K562 (cell line): ENCODE measurements at regions not wholly inside any gene's neighbourhood (a gene's known extent, or its start where the extent isn't known, plus 50 kb on each side); places are given as distances from the start of the nearest gene placed in this dataset.

Experiments used
- ATAC-seq: fragments of 200-7000 bp; cut with Tn5 transposase; 3 replicates; pipeline ENCODE4 v1.9.1; 2020; ENCODE audit warnings: moderate library complexity
- BruUV-seq: library from RNA; stranded (reverse); fragments of 400-500 nt; replicated peaks from 2 replicates; lab custom pipeline; 2021; lab: Mats Ljungman, UMichigan
- CTCF ChIA-PET: fragments of 300-600 bp; formaldehyde crosslinking; extraction: SDS; loops from one replicate; lab custom pipeline; 2021; ENCODE audit warnings: low intra/inter-chr PET ratio; lab: Yijun Ruan, JAX
- POLR2A ChIA-PET: fragments of 300-600, 350-650 bp; sonication (Branson Sonifier 250); formaldehyde crosslinking; extraction: SDS; loops from one replicate; lab custom pipeline; 2021; ENCODE audit warnings: antibody characterized with exemption, inconsistent platforms; lab: Yijun Ruan, JAX
- DNase-seq, 4 experiments: peaks; one replicate each; pipeline versions ENCODE4 v3.0.0 to v3.0.0-alpha.2; 2011 to 2018; ENCODE audit warnings: low spot score in 3 of 4, mixed read lengths in 3 of 4; ENCODE audit errors: extremely low read depth in 1 of 4
- FAIRE-seq: peaks from 2 replicates; lab custom pipeline; 2011; peaks lifted over from hg19 to GRCh38; lab: Jason Lieb, UNC
- H2AFZ ChIP-seq: 2 replicates; pipeline ENCODE4 v1.6.0; 2011; ENCODE audit warnings: low read depth, low read length, control low read depth, inconsistent platforms
- H3K27ac ChIP-seq: fragments of 200-600 bp; 3 replicates; pipeline ENCODE4 v1.8.0; 2011; ENCODE audit warnings: low read depth, mild to moderate bottlenecking, control low read depth, inconsistent platforms, low read length, moderate library complexity, mixed read lengths; ENCODE audit errors: extremely low read depth
- H3K27me3 ChIP-seq, 2 experiments: fragments of 300-600 bp in 1 of 2; 2 replicates in 1 of 2; 3 replicates in 1 of 2; pipeline versions ENCODE4 v1.6.0 to v1.8.0; 2011; ENCODE audit warnings: inconsistent platforms in 2 of 2, low read length in 2 of 2, mild to moderate bottlenecking in 1 of 2, mixed read lengths in 1 of 2, moderate library complexity in 1 of 2; ENCODE audit not compliant: control insufficient read depth in 2 of 2, insufficient read depth in 2 of 2
- H3K36me3 ChIP-seq: fragments of 300-600 bp; 3 replicates; pipeline ENCODE4 v1.8.0; 2011; ENCODE audit warnings: mild to moderate bottlenecking, low read length, inconsistent platforms; ENCODE audit not compliant: control insufficient read depth, insufficient read depth
- H3K4me1 ChIP-seq, 2 experiments: fragments of 200-600 bp in 1 of 2; replicated peaks in 1 of 2; 2 replicates in 1 of 2; 3 replicates in 1 of 2; pipeline versions ENCODE4 v1.5.1 to v1.8.0; 2011; ENCODE audit warnings: inconsistent platforms in 2 of 2, low read length in 2 of 2, mild to moderate bottlenecking in 1 of 2, mixed read lengths in 1 of 2, moderate library complexity in 1 of 2; ENCODE audit not compliant: control insufficient read depth in 2 of 2, insufficient read depth in 2 of 2
- H3K4me2 ChIP-seq: 2 replicates; pipeline ENCODE4 v1.6.1; 2011; ENCODE audit warnings: low read length, control low read depth, inconsistent platforms, mixed read lengths; ENCODE audit not compliant: insufficient read depth
- H3K4me3 ChIP-seq: fragments of 200-600 bp; sonication (generic), shearing (Covaris generic); 2 replicates; pipeline ENCODE4 v1.5.1; 2016; ENCODE audit warnings: control low read depth, inconsistent platforms
- H3K79me2 ChIP-seq: fragments of 200-600 bp; 3 replicates; pipeline ENCODE4 v1.8.0; 2011; ENCODE audit warnings: low read length, inconsistent platforms; ENCODE audit not compliant: control insufficient read depth, insufficient read depth
- H3K9ac ChIP-seq, 2 experiments: 2 replicates each; pipeline versions ENCODE4 v1.6.0 to v1.6.1; 2011; ENCODE audit warnings: low read depth in 2 of 2, low read length in 2 of 2, control low read depth in 1 of 2, inconsistent platforms in 1 of 2, mild to moderate bottlenecking in 1 of 2, mixed read lengths in 1 of 2; ENCODE audit not compliant: insufficient read depth in 1 of 2
- H3K9me1 ChIP-seq: one replicate; pipeline ENCODE4 v1.6.0; 2011; ENCODE audit warnings: inconsistent platforms, mild to moderate bottlenecking, low read length, moderate library complexity; ENCODE audit not compliant: control insufficient read depth, insufficient read depth
- H3K9me3 ChIP-seq: replicated peaks from 2 replicates; pipeline ENCODE4 v1.5.1; 2011; ENCODE audit warnings: low read depth, low read length, inconsistent platforms; ENCODE audit not compliant: control insufficient read depth, insufficient read depth
- H4K20me1 ChIP-seq: replicated peaks from 2 replicates; pipeline ENCODE4 v1.6.1; 2011; ENCODE audit warnings: low read length, inconsistent platforms, mixed read lengths; ENCODE audit not compliant: control insufficient read depth, insufficient read depth
- EHMT2 ChIP-seq: fragments of 450-650 bp; IDR thresholded peaks from 2 replicates; pipeline ENCODE4 v1.6.1; 2018; ENCODE audit warnings: antibody characterized with exemption
- GATA2 ChIP-seq: sonication (generic); formaldehyde crosslinking; IDR thresholded peaks from 2 replicates; pipeline ENCODE4 v1.4.0; 2020; ENCODE audit warnings: mild to moderate bottlenecking, missing genetic modification reagents
- HMG20B ChIP-seq: fragments of 250-450 bp; sonication (Bioruptor Pico); IDR thresholded peaks from 2 replicates; pipeline ENCODE4 v1.5.0; 2021; ENCODE audit warnings: mild to moderate bottlenecking
- JUN ChIP-seq, 2 experiments: sonication (generic) in 1 of 2; formaldehyde crosslinking in 1 of 2; IDR thresholded peaks; 2 replicates each; pipeline versions ENCODE4 v1.6.1 to v1.8.0; 2012 to 2022; ENCODE audit warnings: borderline replicate concordance in 2 of 2, mild to moderate bottlenecking in 2 of 2, improper control_type of control experiment in 1 of 2, low read depth in 1 of 2, low read length in 1 of 2, missing genetic modification reagents in 1 of 2
- PCBP1 ChIP-seq: fragments of 200-400 bp; formaldehyde crosslinking; IDR thresholded peaks from 2 replicates; pipeline ENCODE4 v1.6.1; 2018; ENCODE audit warnings: mild to moderate bottlenecking, low read depth, low read length; ENCODE audit not compliant: poor library complexity, severe bottlenecking
- TCFL5 ChIP-seq: fragments of 250-450 bp; sonication (Bioruptor Pico); conservative IDR thresholded peaks from 2 replicates; pipeline ENCODE4 v1.6.1; 2021; ENCODE audit warnings: mild to moderate bottlenecking, moderate library complexity, matching md5 sums
- ZC3H4 ChIP-seq: sonication (generic); formaldehyde crosslinking; IDR thresholded peaks from 2 replicates; pipeline ENCODE4 v1.9.0; 2021; ENCODE audit warnings: missing genetic modification reagents, borderline replicate concordance
- ZNF3 ChIP-seq: fragments of 250-450 bp; sonication (Bioruptor Pico); IDR thresholded peaks from 2 replicates; pipeline ENCODE4 v1.5.0; 2021; ENCODE audit warnings: mild to moderate bottlenecking, moderate library complexity
- ZNF431 ChIP-seq: sonication (generic); formaldehyde crosslinking; IDR thresholded peaks from 2 replicates; pipeline ENCODE4 v1.8.0; 2022; ENCODE audit warnings: mild to moderate bottlenecking, missing genetic modification reagents
- ZNF76 ChIP-seq: fragments of 250-450 bp; sonication (Bioruptor Pico); IDR thresholded peaks from 2 replicates; pipeline ENCODE4 v1.4.0; 2020; ENCODE audit warnings: mild to moderate bottlenecking, moderate library complexity, borderline replicate concordance
- ZSCAN32 ChIP-seq: fragments of 450-650 bp; formaldehyde crosslinking; IDR thresholded peaks from 2 replicates; pipeline ENCODE4 v1.4.0; 2020; ENCODE audit warnings: mild to moderate bottlenecking, moderate library complexity
- ZZZ3 ChIP-seq: fragments of 450-650 bp; IDR thresholded peaks from 2 replicates; pipeline ENCODE4 v1.6.1; 2016; ENCODE audit warnings: antibody characterized with exemption, mild to moderate bottlenecking, moderate library complexity
- WGBS: fragments of 100-300 bp; shearing (Covaris generic); methylation state at CpG from one replicate; pipeline ENCODE4 v1.1.6; 2016; ENCODE audit warnings: low coverage, mixed read lengths; ENCODE audit not compliant: insufficient coverage; ENCODE audit errors: missing lambda C conversion rate; 5-methylcytosine and 5-hydroxymethylcytosine counted together
- in situ Hi-C: fragments of 300-500 bp; cut with MboI; formaldehyde crosslinking; loops from 4 replicates; pipeline ENCODE4 v1.15.0; 2018; ENCODE audit warnings: inconsistent platforms, mixed read lengths
- intact Hi-C: fragments of 100-400 bp; cut with micrococcal nuclease; formaldehyde crosslinking; loops from 2 replicates; pipeline ENCODE4 v1.14.2; 2022
- TF ChIP-seq, protein P1 (sequence below): fragments of 250-450 bp; sonication (Bioruptor Pico); IDR thresholded peaks from 2 replicates; pipeline ENCODE4 v1.4.0; 2020; ENCODE audit warnings: mild to moderate bottlenecking, moderate library complexity, borderline replicate concordance
- TF ChIP-seq, protein P2 (sequence below): fragments of 450-650 bp; formaldehyde crosslinking; IDR thresholded peaks from 2 replicates; pipeline ENCODE4 v1.4.0; 2022; ENCODE audit warnings: missing genetic modification characterization
- TF ChIP-seq, protein P3 (sequence below), 2 experiments: fragments of 450-650 bp in 1 of 2; sonication (generic) in 1 of 2; formaldehyde crosslinking in 1 of 2; IDR thresholded peaks in 1 of 2; conservative IDR thresholded peaks in 1 of 2; 2 replicates each; pipeline versions ENCODE4 v1.6.1 to v1.8.1; 2016 to 2023; ENCODE audit warnings: mild to moderate bottlenecking in 2 of 2, moderate library complexity in 2 of 2, inconsistent platforms in 1 of 2, missing genetic modification reagents in 1 of 2
- TF ChIP-seq, protein P4 (sequence below): fragments of 250-450 bp; sonication (Bioruptor Pico); IDR thresholded peaks from 2 replicates; pipeline ENCODE4 v1.9.0; 2021; ENCODE audit warnings: mild to moderate bottlenecking

DNA sequence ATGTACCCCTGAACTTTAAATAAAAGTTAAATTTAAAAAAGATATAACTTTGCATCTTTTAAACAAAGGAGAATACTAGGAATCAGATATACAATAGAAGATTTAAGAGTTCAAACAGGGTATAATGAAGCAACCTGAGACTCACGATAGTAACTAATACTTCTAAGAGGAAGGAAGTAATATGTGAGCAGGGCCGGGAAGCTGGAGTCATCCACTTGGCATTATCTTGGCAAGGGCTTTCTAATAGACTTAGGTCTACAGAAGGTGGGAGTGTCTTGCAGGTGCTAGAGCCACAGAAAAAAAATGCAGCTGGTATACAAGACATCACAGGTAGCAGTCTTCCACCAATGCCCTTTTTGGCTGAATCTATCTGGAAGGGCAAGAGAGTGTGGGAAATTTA lies 231.9 kb downstream of the KCTD12 start:
- H3K27ac ChIP-seq, result no peak overlapping the region
- no peaks in the 10 kb centered on the region for H3K36me3 ChIP-seq
- H3K27me3 ChIP-seq, result no peaks in the 10 kb centered on the region
- FAIRE-seq, result no peak
- H2AFZ ChIP-seq, result no peak overlapping the region
- no TSS peak for BruUV-seq
- intact Hi-C loops, result no loop called here
- no peak overlapping the region for H3K4me3 ChIP-seq
- no peaks in the 10 kb centered on the region for H4K20me1 ChIP-seq
- H3K9me3 ChIP-seq, result no peaks in the 10 kb centered on the region
- no peaks in the 10 kb centered on the region for H3K4me1 ChIP-seq
- ChIA-PET CTCF (no interaction called here), POLR2A (no interaction called here)
- in situ Hi-C loops, result no loop called here
- no peak for ATAC-seq
- H3K9ac ChIP-seq, result no peak overlapping the region
- WGBS, result 8% methylated on average over 2 of the region's 2 CpGs
- DNase-seq, result no peak
- H3K79me2 ChIP-seq, result no peaks in the 10 kb centered on the region
- no peak overlapping the region for H3K4me2 ChIP-seq
- TF ChIP-seq HMG20B (no peak), ZZZ3 (no peak), PCBP1 (no peak), GATA2 (CRISPR knock-in tag) (no peak), TCFL5 (CRISPR knock-in tag) (no peak), EHMT2 (no peak), ZC3H4 (no peak), ZNF3 (no peak), ZNF431 (CRISPR knock-in tag) (no peak), JUN (IDR thresholded peaks at IDR 0.05; ENCODE audit: borderline replicate concordance, low read depth, low read length) (no peak), JUN (CRISPR knock-in tag; IDR thresholded peaks at IDR 0.05; ENCODE audit: borderline replicate concordance) (no peak), ZSCAN32 (CRISPR knock-in tag) (no peak), ZNF76 (CRISPR knock-in tag) (no peak)
- TF ChIP-seq, protein P1, sequence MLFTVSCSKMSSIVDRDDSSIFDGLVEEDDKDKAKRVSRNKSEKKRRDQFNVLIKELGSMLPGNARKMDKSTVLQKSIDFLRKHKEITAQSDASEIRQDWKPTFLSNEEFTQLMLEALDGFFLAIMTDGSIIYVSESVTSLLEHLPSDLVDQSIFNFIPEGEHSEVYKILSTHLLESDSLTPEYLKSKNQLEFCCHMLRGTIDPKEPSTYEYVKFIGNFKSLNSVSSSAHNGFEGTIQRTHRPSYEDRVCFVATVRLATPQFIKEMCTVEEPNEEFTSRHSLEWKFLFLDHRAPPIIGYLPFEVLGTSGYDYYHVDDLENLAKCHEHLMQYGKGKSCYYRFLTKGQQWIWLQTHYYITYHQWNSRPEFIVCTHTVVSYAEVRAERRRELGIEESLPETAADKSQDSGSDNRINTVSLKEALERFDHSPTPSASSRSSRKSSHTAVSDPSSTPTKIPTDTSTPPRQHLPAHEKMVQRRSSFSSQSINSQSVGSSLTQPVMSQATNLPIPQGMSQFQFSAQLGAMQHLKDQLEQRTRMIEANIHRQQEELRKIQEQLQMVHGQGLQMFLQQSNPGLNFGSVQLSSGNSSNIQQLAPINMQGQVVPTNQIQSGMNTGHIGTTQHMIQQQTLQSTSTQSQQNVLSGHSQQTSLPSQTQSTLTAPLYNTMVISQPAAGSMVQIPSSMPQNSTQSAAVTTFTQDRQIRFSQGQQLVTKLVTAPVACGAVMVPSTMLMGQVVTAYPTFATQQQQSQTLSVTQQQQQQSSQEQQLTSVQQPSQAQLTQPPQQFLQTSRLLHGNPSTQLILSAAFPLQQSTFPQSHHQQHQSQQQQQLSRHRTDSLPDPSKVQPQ (CRISPR knock-in tag), result no peak
- TF ChIP-seq, protein P2, sequence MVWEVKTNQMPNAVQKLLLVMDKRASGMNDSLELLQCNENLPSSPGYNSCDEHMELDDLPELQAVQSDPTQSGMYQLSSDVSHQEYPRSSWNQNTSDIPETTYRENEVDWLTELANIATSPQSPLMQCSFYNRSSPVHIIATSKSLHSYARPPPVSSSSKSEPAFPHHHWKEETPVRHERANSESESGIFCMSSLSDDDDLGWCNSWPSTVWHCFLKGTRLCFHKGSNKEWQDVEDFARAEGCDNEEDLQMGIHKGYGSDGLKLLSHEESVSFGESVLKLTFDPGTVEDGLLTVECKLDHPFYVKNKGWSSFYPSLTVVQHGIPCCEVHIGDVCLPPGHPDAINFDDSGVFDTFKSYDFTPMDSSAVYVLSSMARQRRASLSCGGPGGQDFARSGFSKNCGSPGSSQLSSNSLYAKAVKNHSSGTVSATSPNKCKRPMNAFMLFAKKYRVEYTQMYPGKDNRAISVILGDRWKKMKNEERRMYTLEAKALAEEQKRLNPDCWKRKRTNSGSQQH (CRISPR knock-in tag), result no peak
- TF ChIP-seq, protein P3, sequence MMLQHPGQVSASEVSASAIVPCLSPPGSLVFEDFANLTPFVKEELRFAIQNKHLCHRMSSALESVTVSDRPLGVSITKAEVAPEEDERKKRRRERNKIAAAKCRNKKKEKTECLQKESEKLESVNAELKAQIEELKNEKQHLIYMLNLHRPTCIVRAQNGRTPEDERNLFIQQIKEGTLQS (IDR thresholded peaks at IDR 0.05), result no peak
- TF ChIP-seq, protein P3 (CRISPR knock-in tag; conservative IDR thresholded peaks at IDR 0.05), result no peak
- TF ChIP-seq, protein P4, sequence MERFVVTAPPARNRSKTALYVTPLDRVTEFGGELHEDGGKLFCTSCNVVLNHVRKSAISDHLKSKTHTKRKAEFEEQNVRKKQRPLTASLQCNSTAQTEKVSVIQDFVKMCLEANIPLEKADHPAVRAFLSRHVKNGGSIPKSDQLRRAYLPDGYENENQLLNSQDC (CRISPR knock-in tag), result no peak
- no peaks in the 10 kb centered on the region for H3K9me1 ChIP-seq
